Osteocyte (in vitro differentiated cells): ENCODE measurements at regions not wholly inside any gene's neighbourhood (a gene's known extent, or its start where the extent isn't known, plus 50 kb on each side); places are given as distances from the start of the nearest gene placed in this dataset.

ENCODE experiments used
- DNase-seq: peaks from one replicate; pipeline ENCODE4 v3.0.0; 2021; ENCODE audit warnings: mixed read lengths; ENCODE audit not compliant: unreplicated experiment; ENCODE audit errors: extremely low spot score
- H3K27ac Mint-ChIP-seq: one replicate; pipeline ENCODE4 v1.8.0; 2021; ENCODE audit warnings: mild to moderate bottlenecking, mixed read lengths; ENCODE audit not compliant: unreplicated experiment
- H3K27me3 Mint-ChIP-seq: one replicate; pipeline ENCODE4 v1.8.0; 2021; ENCODE audit warnings: mixed read lengths; ENCODE audit not compliant: unreplicated experiment
- H3K36me3 Mint-ChIP-seq: one replicate; pipeline ENCODE4 v1.8.0; 2021; ENCODE audit warnings: mixed read lengths; ENCODE audit not compliant: unreplicated experiment
- H3K4me1 Mint-ChIP-seq: one replicate; pipeline ENCODE4 v1.8.0; 2021; ENCODE audit warnings: mixed read lengths; ENCODE audit not compliant: unreplicated experiment
- H3K4me3 Mint-ChIP-seq: one replicate; pipeline ENCODE4 v1.8.0; 2021; ENCODE audit warnings: mild to moderate bottlenecking, moderate library complexity, mixed read lengths; ENCODE audit not compliant: unreplicated experiment
- H3K9me3 Mint-ChIP-seq: one replicate; pipeline ENCODE4 v1.8.0; 2021; ENCODE audit warnings: mixed read lengths; ENCODE audit not compliant: unreplicated experiment
- CTCF ChIP-seq: fragments of 200-600 bp; sonication (generic); IDR thresholded peaks from 2 replicates; pipeline ENCODE4 v1.5.0; 2021; ENCODE audit warnings: antibody characterized with exemption, mild to moderate bottlenecking, moderate library complexity

GRCh38 chr9:119441832-119442231 is 72.6 kb upstream of the BRINP1 start:
- Mint-ChIP-seq H3K27ac (no peak overlapping the region), H3K9me3 (peaks cover 6% of the 10 kb centered on the region), H3K36me3 (no peaks in the 10 kb centered on the region), H3K27me3 (no peaks in the 10 kb centered on the region), H3K4me1 (no peaks in the 10 kb centered on the region), H3K4me3 (no peak overlapping the region)
- TF ChIP-seq CTCF = no peak
- no peak for DNase-seq

GRCh38 chr9:119441338-119441737 is 72.1 kb upstream of the BRINP1 start:
- Mint-ChIP-seq H3K27me3 (no peaks in the 10 kb centered on the region), H3K4me3 (no peak overlapping the region), H3K9me3 (peaks cover 6% of the 10 kb centered on the region), H3K4me1 (no peaks in the 10 kb centered on the region), H3K27ac (no peak overlapping the region), H3K36me3 (no peaks in the 10 kb centered on the region)
- no peak for TF ChIP-seq CTCF
- no peak for DNase-seq

GRCh38 chr9:119436261-119436660 is 67.0 kb upstream of the BRINP1 start:
- no peaks in the 10 kb centered on the region for H3K4me1 Mint-ChIP-seq
- H3K4me3 Mint-ChIP-seq = no peak overlapping the region

GRCh38 chr9:119435076-119435475 is 65.8 kb upstream of the BRINP1 start:
- TF ChIP-seq CTCF = no peak
- no peaks in the 10 kb centered on the region for H3K36me3 Mint-ChIP-seq
- peaks cover 13% of the 10 kb centered on the region for H3K9me3 Mint-ChIP-seq
- H3K27me3 Mint-ChIP-seq = no peaks in the 10 kb centered on the region
- H3K27ac Mint-ChIP-seq = no peak overlapping the region
- DNase-seq = no peak
- H3K4me3 Mint-ChIP-seq = no peak overlapping the region
- no peaks in the 10 kb centered on the region for H3K4me1 Mint-ChIP-seq

More at GRCh38 chr9:119436261-119436660, 67.0 kb upstream of the BRINP1 start:
- Mint-ChIP-seq H3K36me3 (no peaks in the 10 kb centered on the region), H3K27ac (no peak overlapping the region), H3K9me3 (peaks cover 11% of the 10 kb centered on the region), H3K27me3 (no peaks in the 10 kb centered on the region)
- no peak for DNase-seq
- TF ChIP-seq CTCF = no peak

GRCh38 chr9:119432428-119432827 is 63.2 kb upstream of the BRINP1 start:
- no peaks in the 10 kb centered on the region for H3K4me1 Mint-ChIP-seq
- no peaks in the 10 kb centered on the region for H3K36me3 Mint-ChIP-seq

More at GRCh38 chr9:119432428-119432827, 63.2 kb upstream of the BRINP1 start:
- H3K27ac Mint-ChIP-seq = no peak overlapping the region
- TF ChIP-seq CTCF = no peak
- peaks cover 20% of the 10 kb centered on the region for H3K9me3 Mint-ChIP-seq
- H3K27me3 Mint-ChIP-seq = no peaks in the 10 kb centered on the region
- no peak for DNase-seq
- H3K4me3 Mint-ChIP-seq = no peak overlapping the region
